GM21529 (cell line): ENCODE measurements at regions not wholly inside any gene's neighbourhood (a gene's known extent, or its start where the extent isn't known, plus 50 kb on each side); places are given as distances from the start of the nearest gene placed in this dataset.

Experiments
- ATAC-seq: cut with Tn5 transposase; IDR thresholded peaks from one replicate; pipeline ENCODE4 v1.9.1; 2021; ENCODE audit not compliant: unreplicated experiment

GRCh38 chr2:193336781-193337180, 1142.0 kb upstream of the TMEFF2 start:
- ATAC-seq = no peak

GRCh38 chr2:193334401-193334800, 1139.7 kb upstream of the TMEFF2 start:
- no peak for ATAC-seq

GRCh38 chr2:193333539-193333938, 1138.8 kb upstream of the TMEFF2 start:
- no peak for ATAC-seq

- no peak for ATAC-seq
These were observed 1138.2 kb upstream of the TMEFF2 start for GRCh38 chr2:193332941-193333340.

- ATAC-seq = no peak
These were observed 1136.9 kb upstream of the TMEFF2 start for GRCh38 chr2:193331676-193332075.

- ATAC-seq = no peak
These were observed 1131.6 kb upstream of the TMEFF2 start for GRCh38 chr2:193326296-193326695.

GRCh38 chr2:193315428-193316091, 1120.8 kb upstream of the TMEFF2 start:
- ATAC-seq = peak; percentile 46

GRCh38 chr2:193303464-193303863, 1108.7 kb upstream of the TMEFF2 start:
- no peak for ATAC-seq

GRCh38 chr2:193294371-193294770, 1099.6 kb upstream of the TMEFF2 start:
- ATAC-seq = no peak

- ATAC-seq = no peak
These were observed 1084.6 kb upstream of the TMEFF2 start for GRCh38 chr2:193279361-193279760.

- no peak for ATAC-seq
These were observed 1082.3 kb upstream of the TMEFF2 start for GRCh38 chr2:193276988-193277387.

- ATAC-seq = no peak
These were observed 1081.8 kb upstream of the TMEFF2 start for GRCh38 chr2:193276560-193276959.

GRCh38 chr2:193276069-193276468, 1081.3 kb upstream of the TMEFF2 start:
- ATAC-seq = no peak

GRCh38 chr2:193272011-193272410, 1077.3 kb upstream of the TMEFF2 start:
- ATAC-seq = no peak

GRCh38 chr2:193270816-193271215, 1076.1 kb upstream of the TMEFF2 start:
- no peak for ATAC-seq

- ATAC-seq = no peak
These were observed 1072.8 kb upstream of the TMEFF2 start for GRCh38 chr2:193267496-193268002.

GRCh38 chr2:193253014-193253530, 1058.3 kb upstream of the TMEFF2 start:
- ATAC-seq = no peak

- no peak for ATAC-seq
These were observed 1057.2 kb upstream of the TMEFF2 start for GRCh38 chr2:193251909-193252308.

- ATAC-seq = no peak
These were observed 1055.7 kb upstream of the TMEFF2 start for GRCh38 chr2:193250389-193250788.

- peak; percentile 71 for ATAC-seq
These were observed 1046.0 kb upstream of the TMEFF2 start for GRCh38 chr2:193240752-193241151.

GRCh38 chr2:193231634-193232033, 1036.9 kb upstream of the TMEFF2 start:
- no peak for ATAC-seq

- ATAC-seq = no peak
These were observed 1033.5 kb upstream of the TMEFF2 start for GRCh38 chr2:193228276-193228675.

GRCh38 chr2:193222454-193222853, 1027.7 kb upstream of the TMEFF2 start:
- no peak for ATAC-seq
